T-helper 2 cell (primary cell): ENCODE measurements at regions not wholly inside any gene's neighbourhood (a gene's known extent, or its start where the extent isn't known, plus 50 kb on each side); places are given as distances from the start of the nearest gene placed in this dataset.

Source experiments
- DNase-seq, 5 experiments: peaks; one replicate each; pipeline versions ENCODE4 v3.0.0 to v3.0.0-alpha.2; 2012 to 2022

DNA sequence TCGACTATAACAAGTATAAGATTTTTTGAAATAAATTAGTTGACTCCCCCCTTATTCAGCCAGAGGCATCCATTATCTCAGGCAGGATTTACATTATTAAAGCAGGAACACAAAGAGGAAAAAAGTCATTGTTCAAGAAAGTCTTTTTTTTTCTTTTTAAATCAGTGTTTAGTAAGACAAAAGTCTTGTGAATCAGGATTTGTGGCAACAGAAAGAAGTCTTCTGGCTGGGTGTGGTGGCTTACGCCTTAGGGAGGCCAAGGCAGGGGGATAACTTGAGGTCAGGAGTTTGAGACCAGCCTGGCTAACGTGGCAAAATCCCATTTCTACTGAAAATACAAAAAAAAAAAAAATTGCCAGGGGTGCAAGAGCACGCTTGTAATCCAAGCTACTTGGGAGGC lies 505.5 kb downstream of the LMO4 start:
- no peak for DNase-seq

DNA sequence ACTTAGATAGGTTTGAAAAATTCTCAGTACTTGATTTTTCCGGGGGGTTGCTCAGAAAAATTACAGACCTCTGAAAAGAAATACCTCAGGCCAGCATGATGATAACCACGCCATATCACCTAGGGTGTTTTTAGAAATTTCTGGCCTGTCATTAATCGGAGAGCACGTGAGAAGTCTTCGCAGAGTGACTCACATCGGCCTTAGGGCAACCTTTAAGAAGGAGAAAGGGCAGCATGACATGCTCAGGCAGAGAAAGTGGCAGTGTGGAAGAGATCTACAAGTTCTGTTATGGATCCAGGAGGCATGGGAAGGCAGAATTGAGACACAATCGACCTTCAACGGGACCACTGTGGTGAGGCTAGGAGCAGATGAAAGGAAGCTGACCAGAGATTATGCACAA lies 506.3 kb downstream of the LMO4 start:
- DNase-seq, result no peak

DNA sequence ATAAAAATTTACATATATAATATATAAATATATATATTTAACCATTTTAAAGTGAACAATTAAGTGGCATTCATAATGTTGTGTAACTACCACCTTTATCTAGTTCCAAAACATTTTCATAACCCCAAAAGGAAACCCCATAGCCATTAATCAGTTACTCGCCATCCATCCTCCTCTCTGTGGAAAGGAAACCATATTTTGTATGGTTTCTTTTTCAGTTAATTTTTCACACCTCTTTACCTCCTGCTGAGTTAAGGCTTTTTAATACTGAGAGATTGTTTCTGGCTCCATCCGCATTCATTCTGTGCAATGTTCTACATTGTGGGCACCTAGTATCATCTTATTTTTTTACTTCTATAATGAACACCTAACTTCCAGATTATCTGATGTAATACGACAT lies 512.1 kb downstream of the LMO4 start:
- peak in 1 of 5 experiments; percentile 1 for DNase-seq

DNA sequence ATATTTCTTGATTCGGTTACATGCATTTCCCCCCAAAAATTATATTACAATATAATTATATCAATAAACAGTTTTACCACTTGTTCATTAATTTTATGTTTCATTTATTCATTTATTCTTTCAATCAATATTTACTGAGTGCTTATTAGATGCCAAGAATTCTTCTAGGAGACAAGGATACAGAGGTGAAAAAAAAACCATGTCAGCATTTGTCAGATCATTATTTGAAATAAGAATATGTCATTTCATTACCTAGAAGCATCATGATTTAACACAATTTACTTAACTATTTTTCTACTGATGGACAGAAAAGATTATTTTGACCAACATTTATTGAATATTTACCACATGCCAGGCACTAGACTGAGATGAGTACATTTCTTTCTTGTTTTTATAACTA lies 512.7 kb downstream of the LMO4 start:
- DNase-seq, result no peak

GRCh38 chr1:87842156-87842555 lies 513.5 kb downstream of the LMO4 start:
- DNase-seq, result no peak

DNA sequence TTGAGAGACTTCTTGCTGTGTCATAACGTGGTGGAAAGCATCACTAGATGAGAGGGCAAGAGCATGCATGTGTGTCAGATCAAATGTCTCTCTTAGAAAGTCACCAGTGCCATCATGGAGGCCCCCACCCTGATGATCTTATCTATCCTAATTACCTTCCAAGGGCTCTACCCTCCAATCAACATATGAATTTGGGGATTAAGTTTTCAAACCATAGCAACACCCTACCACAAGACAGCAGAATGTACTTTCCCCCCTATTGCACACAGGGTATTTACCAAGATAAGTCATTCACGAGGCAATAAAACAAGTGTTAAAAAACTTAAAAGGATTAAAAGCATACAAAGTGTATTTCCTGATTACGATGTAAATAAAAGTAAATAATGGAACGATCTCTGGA lies 515.6 kb downstream of the LMO4 start:
- DNase-seq, result no peak

- DNase-seq, result no peak
These were observed 522.8 kb downstream of the LMO4 start for GRCh38 chr1:87851490-87851889.

GRCh38 chr1:87852410-87853161 lies 523.9 kb downstream of the LMO4 start:
- no peak for DNase-seq

- DNase-seq, result no peak
These were observed 525.1 kb downstream of the LMO4 start for GRCh38 chr1:87853576-87854351.

GRCh38 chr1:87863317-87863716 lies 534.6 kb downstream of the LMO4 start:
- DNase-seq, result no peak

DNA sequence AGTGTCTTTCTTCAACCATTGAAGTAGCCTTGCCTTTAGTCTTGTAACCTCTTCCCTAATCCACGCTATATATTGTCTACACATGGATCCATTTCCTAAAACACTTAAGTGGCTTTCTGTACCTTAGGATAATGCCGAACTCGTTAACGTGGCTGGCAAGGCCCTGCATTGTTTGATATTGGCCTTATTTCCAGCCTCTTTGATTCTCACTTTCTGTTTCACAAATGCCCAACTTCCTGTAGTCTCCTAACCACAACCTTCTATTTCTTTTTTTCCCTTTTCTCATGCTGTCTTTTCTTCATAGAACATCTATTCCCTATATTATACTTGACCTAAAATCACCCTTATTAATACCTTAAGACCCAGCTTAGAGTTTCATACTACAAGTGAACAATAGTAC lies 536.0 kb downstream of the LMO4 start:
- peak in 1 of 5 experiments; percentile 8 for DNase-seq

DNA sequence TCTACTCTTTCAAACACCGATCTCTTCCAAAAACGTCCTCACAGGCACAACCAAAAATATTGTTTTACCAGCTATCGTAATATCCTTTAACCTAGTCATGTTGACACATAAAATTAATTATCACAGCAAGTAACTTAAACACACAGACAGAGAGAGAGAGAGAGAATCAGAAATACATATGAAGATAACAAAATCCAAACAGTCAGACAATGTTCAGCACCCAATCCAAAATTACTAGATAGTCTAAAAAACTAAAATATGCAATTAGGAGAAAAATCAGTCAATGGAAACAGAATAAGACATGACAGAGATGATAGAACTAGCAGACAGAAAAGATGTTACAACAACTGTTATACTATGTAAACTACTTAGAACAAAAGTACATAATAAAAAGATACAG lies 537.7 kb downstream of the LMO4 start:
- no peak for DNase-seq

GRCh38 chr1:87867626-87868025 lies 538.9 kb downstream of the LMO4 start:
- no peak for DNase-seq

GRCh38 chr1:87869567-87869966 lies 540.9 kb downstream of the LMO4 start:
- no peak for DNase-seq

DNA sequence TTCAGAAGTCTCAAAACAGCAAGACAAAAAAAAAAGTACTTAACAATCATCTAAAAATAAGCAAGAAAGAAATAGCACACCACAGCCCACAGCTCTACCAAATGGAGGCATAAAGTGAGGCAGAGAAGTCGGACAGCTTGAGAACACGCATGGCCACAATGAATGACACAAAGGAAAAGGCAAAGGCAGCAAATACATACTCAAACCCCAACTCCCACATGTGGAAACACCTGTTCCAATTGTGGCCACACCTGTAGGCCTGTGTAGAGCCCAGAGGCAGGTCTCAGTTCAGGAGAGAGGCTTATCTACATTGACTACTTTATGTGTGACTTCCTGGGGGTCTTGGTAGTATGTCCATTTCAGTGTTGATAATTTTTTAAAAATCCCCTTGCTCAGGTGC lies 543.5 kb downstream of the LMO4 start:
- DNase-seq, result no peak

GRCh38 chr1:87872692-87873091 lies 544.0 kb downstream of the LMO4 start:
- no peak for DNase-seq

DNA sequence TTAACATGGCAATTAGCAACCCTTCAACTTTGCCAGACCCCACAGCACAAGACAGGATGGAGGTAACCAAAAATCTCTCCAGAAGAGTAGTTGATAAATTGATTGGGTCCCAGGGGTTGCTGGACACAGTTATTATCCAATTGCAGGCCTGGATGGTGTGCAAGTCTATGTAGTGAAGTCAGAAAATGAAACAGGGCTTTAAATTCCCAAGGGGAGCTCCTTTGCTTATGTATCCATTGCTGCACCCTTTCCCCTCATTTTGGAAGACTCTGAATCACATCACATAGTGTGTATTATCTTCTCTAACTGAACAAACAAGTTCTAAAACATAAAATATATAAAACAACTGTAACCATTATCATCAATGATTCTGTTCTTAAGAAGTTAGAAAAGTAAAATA lies 550.2 kb downstream of the LMO4 start:
- no peak for DNase-seq

- DNase-seq, result no peak
These were observed 551.5 kb downstream of the LMO4 start for GRCh38 chr1:87880098-87880760.

- DNase-seq, result no peak
These were observed 552.1 kb downstream of the LMO4 start for GRCh38 chr1:87880764-87881163.

DNA sequence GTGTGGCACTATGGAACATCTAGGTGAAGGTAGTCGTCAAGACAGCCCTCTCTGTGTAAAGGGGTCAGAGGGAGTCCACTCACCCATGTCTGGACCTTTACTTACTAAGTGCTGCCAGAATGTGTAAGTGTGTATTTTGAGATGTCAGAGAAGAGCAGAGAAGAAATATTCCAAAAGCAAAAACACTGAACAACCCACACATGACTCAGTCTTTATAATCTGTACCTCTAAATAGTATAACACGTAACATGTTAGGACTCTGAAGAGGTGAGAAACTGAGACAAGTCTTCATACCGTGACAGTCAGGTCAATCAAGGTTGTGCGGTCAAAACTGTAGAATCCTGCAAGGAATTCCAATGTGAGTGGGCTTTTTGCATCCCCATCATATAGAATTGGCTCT lies 555.2 kb downstream of the LMO4 start:
- no peak for DNase-seq

GRCh38 chr1:87884581-87884980 lies 555.9 kb downstream of the LMO4 start:
- DNase-seq, result no peak

GRCh38 chr1:87885278-87886025 lies 556.8 kb downstream of the LMO4 start:
- DNase-seq, result no peak

- DNase-seq, result no peak
These were observed 558.4 kb downstream of the LMO4 start for GRCh38 chr1:87887100-87887499.
